ENCODE measurements at regions not wholly inside any gene's neighbourhood (a gene's known extent, or its start where the extent isn't known, plus 50 kb on each side); places are given as distances from the start of the nearest gene placed in this dataset.

GRCh38 chr12:4046495-4046840 is 173.3 kb upstream of the PARP11 start:
- TF ChIP-seq ZBTB7B (CRISPR knock-in tag; IDR thresholded peaks at IDR 0.05) (no peak), SRF (IDR thresholded peaks at IDR 0.05; ENCODE audit: low read depth, low read length) (no peak), CTCF (CRISPR knock-in tag; IDR thresholded peaks at IDR 0.05) (no peak), MTA1 (CRISPR knock-in tag; IDR thresholded peaks at IDR 0.05; ENCODE audit: borderline replicate concordance) (no peak), TBP (CRISPR knock-in tag; IDR thresholded peaks at IDR 0.05) (no peak)
